AG04449 (cell line): ENCODE measurements at regions not wholly inside any gene's neighbourhood (a gene's known extent, or its start where the extent isn't known, plus 50 kb on each side); places are given as distances from the start of the nearest gene placed in this dataset.

Experiments used
- CTCF ChIA-PET: fragments of 350-600 bp; formaldehyde crosslinking; extraction: SDS; loops from one replicate; lab custom pipeline; 2021; ENCODE audit warnings: antibody characterized with exemption; lab: Yijun Ruan, JAX
- POLR2A ChIA-PET: fragments of 400-600, 350-600 bp; formaldehyde crosslinking; extraction: SDS; loops from one replicate; lab custom pipeline; 2020; ENCODE audit warnings: antibody characterized with exemption, inconsistent platforms; lab: Yijun Ruan, JAX
- DNase-seq: peaks from one replicate; pipeline ENCODE4 v3.0.0-alpha.2; 2010; ENCODE audit warnings: low read depth, low spot score
- H3K4me3 ChIP-seq: 2 replicates; pipeline ENCODE4 v1.5.1; 2011; ENCODE audit warnings: low read depth, mild to moderate bottlenecking, control low read depth, low read length
- TF ChIP-seq, protein P1 (sequence below): IDR thresholded peaks from one replicate; pipeline ENCODE4 v1.5.1; 2011; ENCODE audit warnings: mild to moderate bottlenecking, moderate library complexity, low read length, control low read depth, inconsistent platforms; ENCODE audit not compliant: insufficient read depth; ENCODE audit errors: missing control alignments

DNA sequence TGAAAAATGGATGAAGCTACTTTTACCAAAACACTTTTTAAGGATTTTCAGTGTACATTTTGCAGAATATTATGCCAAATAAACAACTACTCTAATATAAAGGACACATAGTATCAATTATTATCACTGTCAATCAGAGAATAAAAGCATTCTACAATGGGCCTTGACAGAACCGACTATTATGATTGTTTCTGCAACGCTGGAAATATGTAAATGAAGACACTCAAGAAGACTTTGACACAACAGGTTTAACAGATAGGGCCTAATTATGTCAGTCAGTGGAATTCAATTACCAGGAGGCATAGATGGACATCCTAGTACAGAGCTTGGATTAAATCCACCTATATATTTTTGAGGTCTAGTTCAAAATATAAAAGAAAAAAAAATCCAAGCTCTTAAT is 58.7 kb upstream of the SOX5 start:
- POLR2A ChIA-PET: no interaction called here

More for the DNA sequence above, 58.7 kb upstream of the SOX5 start:
- CTCF ChIA-PET: no interaction called here
- TF ChIP-seq, protein P1, sequence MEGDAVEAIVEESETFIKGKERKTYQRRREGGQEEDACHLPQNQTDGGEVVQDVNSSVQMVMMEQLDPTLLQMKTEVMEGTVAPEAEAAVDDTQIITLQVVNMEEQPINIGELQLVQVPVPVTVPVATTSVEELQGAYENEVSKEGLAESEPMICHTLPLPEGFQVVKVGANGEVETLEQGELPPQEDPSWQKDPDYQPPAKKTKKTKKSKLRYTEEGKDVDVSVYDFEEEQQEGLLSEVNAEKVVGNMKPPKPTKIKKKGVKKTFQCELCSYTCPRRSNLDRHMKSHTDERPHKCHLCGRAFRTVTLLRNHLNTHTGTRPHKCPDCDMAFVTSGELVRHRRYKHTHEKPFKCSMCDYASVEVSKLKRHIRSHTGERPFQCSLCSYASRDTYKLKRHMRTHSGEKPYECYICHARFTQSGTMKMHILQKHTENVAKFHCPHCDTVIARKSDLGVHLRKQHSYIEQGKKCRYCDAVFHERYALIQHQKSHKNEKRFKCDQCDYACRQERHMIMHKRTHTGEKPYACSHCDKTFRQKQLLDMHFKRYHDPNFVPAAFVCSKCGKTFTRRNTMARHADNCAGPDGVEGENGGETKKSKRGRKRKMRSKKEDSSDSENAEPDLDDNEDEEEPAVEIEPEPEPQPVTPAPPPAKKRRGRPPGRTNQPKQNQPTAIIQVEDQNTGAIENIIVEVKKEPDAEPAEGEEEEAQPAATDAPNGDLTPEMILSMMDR: no peak
- H3K4me3 ChIP-seq: no peak overlapping the region
- no peak for DNase-seq
